GM18511 (cell line): ENCODE measurements at regions not wholly inside any gene's neighbourhood (a gene's known extent, or its start where the extent isn't known, plus 50 kb on each side); places are given as distances from the start of the nearest gene placed in this dataset.

ENCODE experiments used
- ATAC-seq: cut with Tn5 transposase; IDR thresholded peaks from one replicate; pipeline ENCODE4 v1.9.1; 2021; ENCODE audit warnings: mild to moderate bottlenecking, moderate library complexity; ENCODE audit not compliant: unreplicated experiment

DNA sequence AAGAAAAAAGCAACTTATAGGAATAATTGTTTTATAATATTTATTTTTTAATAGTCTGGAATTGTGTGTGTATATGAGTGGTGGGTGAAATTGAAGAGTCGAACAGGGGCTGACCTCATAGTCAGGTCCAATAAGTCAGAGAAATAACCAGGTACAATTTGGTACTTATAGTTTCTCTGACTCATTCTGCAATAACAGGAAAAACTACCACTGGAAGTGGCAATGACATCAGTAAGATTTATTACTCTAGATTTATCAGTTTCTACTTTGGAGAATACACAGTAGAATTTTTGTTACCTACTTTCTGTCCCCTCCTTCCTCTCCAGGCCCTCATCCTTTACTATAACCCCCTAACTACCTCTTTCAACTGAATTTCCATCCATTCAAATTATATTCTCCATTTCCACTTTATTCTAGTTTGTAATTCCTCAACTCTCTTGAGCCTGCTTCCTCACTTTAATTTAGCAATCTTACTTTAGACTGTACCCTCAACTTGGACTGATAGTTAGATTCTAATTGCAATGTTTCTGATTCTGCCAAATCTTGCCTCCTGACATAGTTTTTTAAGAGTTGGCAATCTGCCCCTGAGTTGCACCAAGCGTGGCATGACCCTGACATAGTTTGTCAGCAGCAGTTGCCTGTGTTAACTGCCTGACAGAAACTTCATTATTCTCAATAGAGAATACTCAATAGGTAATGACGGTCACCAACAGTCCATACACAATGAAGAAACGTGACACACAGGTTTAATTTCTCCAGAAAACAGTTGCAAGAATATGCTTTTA, 475.3 kb upstream of the RIOK2 start:
- no peak for ATAC-seq

DNA sequence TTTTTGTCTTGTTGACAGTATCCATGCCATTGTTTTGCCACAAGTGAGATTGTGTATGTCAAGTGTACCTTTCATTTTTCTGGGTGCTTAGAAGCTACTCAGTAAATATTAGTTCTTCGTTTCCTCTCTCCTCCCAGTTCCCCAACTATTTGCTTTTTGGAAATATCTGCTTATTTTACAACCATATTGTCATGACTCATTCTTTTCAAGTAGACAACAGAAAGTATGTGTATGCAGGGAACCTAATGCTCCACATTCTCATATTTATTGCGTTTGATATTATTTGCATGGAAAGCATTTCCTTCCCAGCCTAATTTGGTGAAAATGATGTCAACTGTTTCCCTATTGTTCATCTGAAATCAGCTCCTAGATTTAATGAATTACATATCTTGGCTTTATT, 483.7 kb upstream of the RIOK2 start:
- ATAC-seq, result no peak

DNA sequence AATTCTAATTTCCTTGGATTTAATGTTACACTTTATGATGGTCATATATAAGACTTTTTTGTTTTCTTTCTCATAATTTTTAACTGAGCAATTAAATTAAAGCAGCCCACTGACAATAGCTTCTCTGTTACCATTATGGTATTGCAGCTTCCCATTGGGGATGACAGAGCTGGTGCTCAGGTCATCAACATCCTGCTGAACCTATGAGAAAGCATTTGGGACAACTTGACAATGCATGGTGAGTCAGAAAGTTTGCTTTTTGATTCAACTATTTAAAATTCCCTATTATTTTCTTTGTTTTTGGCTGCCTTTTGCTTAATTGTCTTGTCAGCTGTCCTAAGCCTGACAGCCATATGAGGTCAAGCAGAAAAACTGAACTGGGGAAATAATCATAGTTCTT, 487.4 kb upstream of the RIOK2 start:
- no peak for ATAC-seq

DNA sequence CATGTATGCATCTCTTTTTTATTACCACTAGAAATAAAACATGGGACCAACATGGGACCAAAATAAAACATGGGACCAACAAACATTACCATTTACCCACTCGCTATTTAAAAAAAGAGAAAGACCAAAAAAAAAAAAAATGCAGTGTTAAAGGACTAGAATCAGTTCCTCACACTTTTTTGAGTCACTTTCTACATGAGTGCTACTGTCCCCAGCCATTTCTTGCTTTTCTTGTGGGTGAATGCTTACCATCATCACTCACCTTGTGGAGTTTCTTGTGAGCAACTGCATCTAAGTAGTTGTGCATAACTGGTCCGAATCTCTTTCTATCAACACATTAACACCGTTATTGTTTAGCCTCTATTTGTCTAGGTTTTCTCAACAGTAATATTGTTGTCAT, 493.6 kb upstream of the RIOK2 start:
- ATAC-seq, result no peak

DNA sequence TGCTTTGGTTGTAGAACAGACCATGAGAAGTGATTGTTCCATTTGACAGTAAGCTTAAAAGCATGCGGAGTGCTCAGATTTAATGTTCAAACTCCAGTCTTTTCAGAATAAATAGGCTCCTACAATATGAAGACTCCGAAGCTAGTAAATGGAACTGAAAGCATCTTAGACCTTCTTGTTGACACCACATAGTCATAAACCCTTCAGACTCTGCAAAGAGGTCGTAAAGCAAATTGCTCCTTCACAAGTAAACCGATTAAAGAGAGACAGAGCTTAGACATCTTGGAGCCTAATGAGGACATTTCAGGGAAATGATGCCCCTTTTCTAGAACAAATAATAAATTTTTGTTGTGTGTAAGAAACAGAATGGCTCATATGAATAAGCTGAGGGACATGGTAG, 511.0 kb upstream of the RIOK2 start:
- no peak for ATAC-seq

DNA sequence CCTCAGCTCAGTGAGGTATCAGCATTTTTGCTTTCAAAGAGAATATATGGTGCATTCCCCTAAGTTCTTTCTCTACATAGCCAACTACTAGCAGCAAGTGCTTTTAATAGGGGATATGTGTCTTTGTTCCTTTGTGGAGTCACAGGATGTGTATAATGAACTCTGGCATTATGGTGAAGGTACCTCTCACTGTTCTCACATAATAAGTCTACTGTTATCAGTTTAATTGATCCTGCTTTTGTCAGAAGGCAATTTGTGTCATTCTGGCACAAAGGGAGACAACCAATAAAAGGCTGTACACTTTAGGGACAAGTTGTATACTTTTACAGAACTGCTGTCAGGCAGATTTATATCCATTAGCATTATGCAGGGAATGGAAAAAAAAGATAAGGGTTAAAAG, 531.4 kb upstream of the RIOK2 start:
- ATAC-seq, result no peak

DNA sequence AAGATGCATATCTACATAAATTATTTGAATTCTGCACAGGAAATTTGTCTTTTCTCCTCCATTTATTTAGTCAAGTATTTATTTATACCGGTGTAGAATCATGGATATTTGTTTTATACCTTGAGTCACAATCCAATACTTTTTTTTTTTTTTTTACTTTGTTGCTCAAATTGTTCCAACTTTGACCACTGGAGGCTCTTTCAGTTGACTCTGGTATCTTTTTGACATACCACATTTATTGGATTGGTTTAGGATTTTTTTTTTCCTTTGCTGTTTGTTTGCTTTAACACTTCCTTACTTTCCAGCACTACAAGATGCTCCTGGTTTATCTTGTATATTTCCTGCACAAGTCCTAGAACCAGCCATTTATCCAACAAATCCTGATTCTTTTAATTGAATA, 543.1 kb upstream of the RIOK2 start:
- ATAC-seq, result no peak

DNA sequence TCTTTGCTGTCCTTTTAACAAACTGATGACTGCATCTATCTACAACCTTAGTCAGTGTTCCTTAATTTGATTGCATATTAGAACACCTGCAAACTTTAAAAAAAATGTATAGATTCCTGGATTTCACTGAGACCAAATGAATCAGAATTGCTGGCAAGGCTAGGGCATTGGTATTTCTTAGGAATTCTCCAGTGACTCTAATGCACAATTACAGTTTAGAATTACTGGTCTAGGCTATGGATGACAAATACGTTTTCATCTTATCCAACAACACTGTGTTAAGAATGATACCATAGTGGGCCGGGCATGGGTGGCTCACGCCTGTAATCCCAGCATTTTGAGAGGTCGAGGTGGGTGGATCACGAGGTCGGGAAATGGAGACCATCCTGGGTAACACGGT, 545.9 kb upstream of the RIOK2 start:
- ATAC-seq, result no peak

DNA sequence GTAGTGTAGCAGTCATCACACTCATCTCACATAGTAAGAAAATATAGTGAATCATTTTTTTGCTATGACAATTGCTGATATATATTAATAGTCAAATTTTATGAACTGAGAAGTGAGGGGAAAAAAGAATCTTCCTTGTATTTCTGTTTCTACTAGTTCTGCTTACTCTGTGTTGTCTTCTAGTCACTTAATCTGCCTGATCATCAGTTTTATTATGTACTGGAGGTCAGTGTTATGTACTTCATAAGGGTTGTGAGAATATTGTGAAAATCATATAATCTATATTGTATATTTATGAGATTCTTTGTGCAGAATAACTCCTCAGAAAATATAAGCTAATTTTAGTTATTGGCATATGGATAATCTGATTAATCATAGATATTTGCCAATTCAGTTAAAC, 546.9 kb upstream of the RIOK2 start:
- ATAC-seq, result no peak

DNA sequence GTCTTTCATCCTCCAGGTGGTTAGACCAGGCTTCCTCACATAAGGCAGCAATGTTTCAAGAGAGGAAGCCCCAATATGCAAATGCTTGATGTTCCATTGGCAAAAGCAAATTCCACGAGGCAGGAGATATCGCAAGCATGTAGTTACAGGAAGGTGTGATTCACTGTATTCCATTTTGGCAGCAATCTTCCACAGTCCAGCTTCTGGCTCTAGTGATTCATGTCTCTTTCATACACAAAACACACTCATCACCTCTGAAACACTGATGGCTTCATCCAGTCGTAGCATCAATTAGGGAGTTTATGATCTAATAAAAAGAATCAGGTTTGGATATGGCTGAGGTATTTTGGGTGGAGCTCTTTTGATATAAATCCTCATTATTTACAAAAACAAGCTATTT, 552.2 kb upstream of the RIOK2 start:
- ATAC-seq, result no peak

DNA sequence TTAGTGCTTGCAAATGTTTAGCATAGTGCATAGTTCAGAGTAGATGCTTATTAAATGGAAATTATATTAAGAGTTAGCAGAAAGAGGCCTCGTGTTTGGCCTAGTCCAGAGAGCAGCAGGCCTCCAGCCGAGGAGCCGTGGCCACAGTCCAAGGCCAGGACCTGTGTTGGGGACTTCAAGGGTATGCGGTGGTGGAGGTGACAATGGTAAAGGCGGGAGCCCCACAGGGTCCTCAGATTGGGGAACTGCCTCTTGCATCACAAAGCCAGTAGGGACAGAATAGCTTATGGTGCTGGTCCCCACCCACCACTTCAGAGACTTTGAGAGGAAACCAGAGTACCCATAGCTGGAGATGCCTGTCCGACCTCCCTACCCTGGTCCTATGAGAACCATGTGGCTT, 554.6 kb upstream of the RIOK2 start:
- ATAC-seq, result no peak

DNA sequence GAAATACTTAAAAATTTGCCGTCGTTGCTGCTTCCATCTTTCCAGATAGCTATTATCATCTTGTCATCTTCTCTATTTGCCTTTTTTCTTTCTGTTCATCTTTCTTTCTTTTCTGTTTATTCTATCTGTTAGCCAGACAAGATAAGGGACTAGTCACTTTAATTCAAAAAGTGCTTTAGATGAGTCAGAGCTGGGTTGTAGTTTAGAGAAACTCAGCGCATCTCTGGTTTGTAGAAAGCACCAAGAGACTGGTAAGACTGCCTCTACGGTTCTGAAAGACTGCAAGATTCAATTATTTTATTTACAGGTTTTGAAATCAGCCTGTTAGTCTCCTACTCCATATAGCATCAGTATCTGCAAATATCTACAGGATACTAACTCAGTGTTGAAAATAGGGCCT, 562.8 kb upstream of the RIOK2 start:
- ATAC-seq, result no peak

DNA sequence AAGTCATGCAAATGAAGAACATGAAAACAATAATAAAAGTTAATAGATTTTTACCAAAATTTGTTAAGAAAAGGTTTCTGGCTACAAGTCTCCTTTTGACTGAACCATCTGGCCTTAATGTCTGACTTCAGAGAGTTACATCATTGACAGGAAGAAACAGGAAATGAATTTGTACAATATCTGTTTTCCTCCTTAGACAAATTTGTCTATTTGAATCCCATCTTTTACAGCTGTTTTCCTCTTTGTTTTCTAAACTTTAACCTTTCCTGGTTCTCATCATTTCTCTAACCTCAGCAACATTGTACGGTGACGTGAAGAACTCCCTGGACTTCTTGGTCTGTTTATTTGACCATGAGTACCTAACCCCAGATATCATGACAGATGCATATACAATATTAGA, 567.5 kb upstream of the RIOK2 start:
- no peak for ATAC-seq

DNA sequence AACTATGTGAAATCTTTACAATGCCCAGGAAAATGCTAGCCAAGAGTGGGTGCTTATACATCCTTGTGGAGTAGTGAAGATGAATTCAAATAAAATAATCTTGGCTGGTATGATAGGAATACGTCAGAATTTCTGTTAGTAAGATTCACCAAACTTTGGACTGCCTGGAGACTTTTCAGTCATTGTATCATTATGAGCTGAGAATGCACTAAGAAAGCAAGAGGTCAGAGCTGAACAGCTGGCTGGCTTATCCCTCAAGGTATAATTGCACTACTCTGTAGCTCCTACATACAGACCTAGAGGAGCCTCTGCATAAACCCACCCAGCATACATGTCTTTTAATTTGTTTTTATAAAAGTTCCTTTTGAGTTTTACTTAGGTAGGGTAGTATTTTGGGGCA, 568.5 kb upstream of the RIOK2 start:
- ATAC-seq, result no peak

DNA sequence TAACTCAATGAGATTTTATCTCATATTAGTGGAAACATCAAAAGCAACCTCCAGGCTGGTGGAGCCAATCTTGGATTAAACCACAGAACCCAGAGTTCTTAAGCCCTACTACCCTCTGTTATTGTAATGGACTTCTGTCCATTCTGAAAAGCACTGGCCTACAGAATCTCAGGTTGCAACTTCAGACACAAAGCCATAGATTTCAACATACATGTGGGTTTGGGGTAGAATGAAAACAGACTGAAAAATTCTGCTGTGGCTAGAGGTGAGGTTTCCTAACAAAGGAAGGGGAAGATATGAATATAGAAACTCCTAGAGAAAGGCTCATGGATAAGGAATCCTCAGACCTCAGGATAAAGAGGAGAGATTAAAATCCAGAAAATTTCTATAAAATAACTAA, 569.8 kb upstream of the RIOK2 start:
- ATAC-seq, result no peak

DNA sequence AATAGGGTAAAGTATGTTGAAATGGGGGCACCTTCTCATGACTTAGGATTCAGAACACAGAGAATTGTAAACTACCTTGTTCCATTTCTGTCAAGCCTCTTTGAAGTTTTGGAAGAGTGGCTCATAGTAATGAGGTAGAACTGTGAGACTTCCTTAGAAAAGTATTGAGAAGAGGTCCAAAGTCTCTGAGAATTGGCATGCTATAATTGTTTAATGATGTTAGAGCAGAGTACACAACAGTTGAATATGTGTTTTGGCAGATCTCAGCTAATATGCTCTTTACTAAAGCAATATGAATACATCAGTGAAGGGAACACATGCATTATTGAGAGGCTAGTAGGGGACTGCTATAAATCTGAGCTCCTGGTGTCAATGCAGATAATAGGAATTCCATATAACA, 579.4 kb upstream of the RIOK2 start:
- ATAC-seq, result no peak

DNA sequence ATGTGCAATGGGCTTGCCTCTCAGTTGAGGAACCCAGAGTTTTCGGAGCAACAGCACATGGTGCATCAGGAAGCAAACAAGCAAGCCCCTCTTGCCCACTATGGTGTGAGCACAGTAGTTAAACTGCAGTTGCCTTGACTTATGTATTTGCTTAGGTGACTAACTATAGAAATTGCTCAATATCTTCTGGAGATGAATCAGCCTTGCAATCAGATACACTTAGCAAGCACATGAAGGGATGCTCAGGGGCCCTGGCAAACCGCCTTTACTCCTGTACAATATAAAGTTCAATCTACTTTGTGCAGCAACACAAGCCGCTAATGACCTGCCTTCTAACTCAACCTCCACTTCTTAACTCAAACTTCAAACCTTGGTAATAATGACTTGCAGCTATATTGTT, 581.7 kb upstream of the RIOK2 start:
- ATAC-seq, result no peak

DNA sequence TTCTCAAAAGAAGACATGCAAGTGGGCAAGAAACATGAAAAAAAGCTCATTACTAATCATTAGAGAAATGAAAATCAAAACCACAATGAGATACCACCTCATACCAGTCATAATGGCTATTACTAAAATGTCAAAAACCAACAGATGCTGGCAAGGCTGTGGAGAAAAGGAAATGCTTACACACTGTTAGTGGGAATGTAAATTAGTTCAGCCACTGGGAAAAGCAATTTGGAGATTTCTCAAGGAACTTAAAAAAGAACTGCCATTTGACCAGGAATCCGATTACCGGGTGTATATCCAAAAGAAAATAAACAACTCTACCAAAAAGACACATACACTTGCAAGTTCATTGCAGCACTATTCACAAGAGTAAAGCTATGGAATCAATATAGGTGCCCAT, 595.4 kb upstream of the RIOK2 start:
- ATAC-seq, result no peak

DNA sequence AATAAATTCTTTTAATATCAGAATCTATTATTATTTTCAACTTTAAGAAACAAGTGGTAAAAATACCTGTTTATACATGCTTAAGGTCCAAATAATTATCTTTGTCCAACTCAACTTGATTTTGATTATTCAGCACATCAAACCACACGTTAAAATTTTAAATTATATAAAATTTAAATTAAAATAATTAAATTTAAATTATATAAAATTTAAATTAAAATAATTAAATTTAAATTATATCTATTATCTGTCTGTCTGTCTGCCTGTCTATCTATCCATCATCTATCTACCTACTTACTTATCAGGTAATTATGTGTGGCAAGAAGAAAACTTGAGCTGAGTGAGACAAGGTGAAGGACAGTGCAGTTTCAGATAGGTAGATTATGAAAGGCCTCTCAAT, 605.3 kb upstream of the RIOK2 start:
- no peak for ATAC-seq

DNA sequence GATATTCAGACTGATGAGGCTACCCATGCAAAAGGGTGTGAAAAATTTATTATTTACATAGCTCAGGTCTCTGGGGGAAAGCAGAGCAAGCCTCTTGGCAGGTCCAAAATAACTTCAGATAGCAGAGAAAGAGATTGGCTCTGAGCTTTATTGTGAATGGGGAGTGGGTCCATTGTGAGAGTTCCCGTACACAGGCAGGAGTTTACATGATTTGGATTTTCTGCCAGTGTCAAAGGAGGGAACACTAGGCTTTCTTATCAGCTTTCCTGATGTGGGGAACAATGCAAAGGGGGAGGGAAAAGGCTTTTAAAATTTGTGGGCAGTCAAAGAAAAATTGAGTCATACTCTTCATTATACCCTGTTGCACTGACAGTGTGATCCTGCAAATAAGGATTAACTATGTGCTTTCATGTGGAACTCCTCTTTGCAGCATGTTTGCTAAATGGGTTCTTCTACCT, 615.0 kb upstream of the RIOK2 start:
- no peak for ATAC-seq

DNA sequence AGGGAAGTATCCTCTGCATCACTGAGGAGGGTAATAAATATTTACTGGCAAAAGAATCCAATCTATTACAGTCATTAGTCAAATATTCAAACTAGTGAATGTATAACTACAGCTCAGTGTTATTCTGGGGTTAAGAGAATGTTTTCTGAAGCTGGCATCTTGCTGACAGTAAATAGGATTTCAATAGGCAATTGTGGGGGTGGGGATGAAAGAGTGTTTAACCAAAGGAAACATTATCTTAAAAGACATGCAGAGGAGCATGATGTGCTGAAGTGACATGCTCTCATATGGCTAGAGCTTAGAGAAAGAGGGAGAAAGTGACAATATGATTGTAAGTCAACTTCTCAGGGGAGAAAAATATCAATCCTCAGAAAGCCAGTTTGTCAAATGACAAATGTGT, 618.4 kb upstream of the RIOK2 start:
- no peak for ATAC-seq

DNA sequence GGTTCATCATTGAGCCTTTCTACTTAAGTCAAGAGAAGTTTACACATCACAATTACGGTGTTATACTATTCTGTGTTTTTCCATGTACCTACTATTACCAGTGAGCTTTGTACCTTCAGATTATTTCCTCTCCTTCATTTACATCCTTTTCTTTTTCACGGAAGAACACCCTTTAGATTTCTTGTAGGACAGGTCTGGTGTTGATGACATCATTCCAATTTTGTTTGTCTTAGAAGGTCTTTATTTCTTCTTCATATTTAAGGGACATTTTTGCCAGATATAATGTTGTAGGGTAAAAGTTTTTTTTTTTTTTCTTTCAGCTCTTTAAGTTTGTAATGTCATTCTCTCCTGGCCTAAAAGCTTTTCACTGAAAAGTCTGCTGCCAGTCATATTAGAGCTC, 637.1 kb upstream of the RIOK2 start:
- ATAC-seq, result no peak

DNA sequence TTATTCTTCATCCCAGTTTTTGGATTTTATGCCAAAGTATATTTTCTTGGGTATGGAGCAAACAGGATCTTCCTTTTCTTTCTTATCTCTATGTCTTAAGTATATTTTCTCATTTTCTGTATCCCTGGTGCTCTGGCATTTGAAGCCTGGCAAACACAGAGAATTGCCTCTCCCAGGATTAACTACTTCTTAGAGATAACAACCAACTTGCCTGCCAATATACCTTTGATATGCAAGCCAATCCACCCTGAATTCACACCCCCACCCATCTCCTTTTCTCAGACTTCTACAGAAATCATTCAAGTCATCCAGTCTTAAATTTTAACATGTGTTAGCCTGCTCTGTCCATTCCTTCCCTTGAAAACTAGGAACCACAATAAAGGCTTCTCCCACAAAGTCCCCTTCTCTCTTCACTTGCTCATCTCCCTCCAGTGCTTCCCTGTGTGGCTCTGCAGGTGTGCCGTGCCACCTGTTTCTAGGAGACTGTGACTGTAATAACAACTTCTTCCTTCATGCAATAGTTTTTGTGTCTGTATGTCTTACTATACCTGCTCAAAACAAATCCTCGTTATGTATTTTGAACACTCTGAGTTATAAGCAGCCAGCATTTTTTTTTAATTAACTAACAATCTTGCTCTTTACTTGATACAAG, 649.7 kb upstream of the RIOK2 start:
- ATAC-seq, result no peak
